HUES6 (cell line): ENCODE measurements at regions not wholly inside any gene's neighbourhood (a gene's known extent, or its start where the extent isn't known, plus 50 kb on each side); places are given as distances from the start of the nearest gene placed in this dataset.

Experiments used
- H3K27ac ChIP-seq: 2 replicates; pipeline ENCODE4 v1.7.0; 2013; ENCODE audit warnings: low read depth, mild to moderate bottlenecking, low read length, inconsistent platforms
- H3K27me3 ChIP-seq: 2 replicates; pipeline ENCODE4 v1.6.1; 2013; ENCODE audit warnings: low read length; ENCODE audit not compliant: control insufficient read depth, insufficient read depth
- H3K36me3 ChIP-seq: 2 replicates; pipeline ENCODE4 v1.6.1; 2013; ENCODE audit warnings: low read length; ENCODE audit not compliant: control insufficient read depth, insufficient read depth
- H3K4me1 ChIP-seq: 2 replicates; pipeline ENCODE4 v1.6.1; 2013; ENCODE audit warnings: low read length; ENCODE audit not compliant: control insufficient read depth, insufficient read depth
- H3K4me3 ChIP-seq: 2 replicates; pipeline ENCODE4 v1.5.1; 2013; ENCODE audit warnings: low read depth, low read length
- H3K9ac ChIP-seq: one replicate; pipeline ENCODE4 v1.6.1; 2013; ENCODE audit warnings: mild to moderate bottlenecking, low read length
- H3K9me3 ChIP-seq: 2 replicates; pipeline ENCODE4 v1.6.1; 2013; ENCODE audit warnings: low read depth, low read length; ENCODE audit not compliant: control insufficient read depth, insufficient read depth

DNA sequence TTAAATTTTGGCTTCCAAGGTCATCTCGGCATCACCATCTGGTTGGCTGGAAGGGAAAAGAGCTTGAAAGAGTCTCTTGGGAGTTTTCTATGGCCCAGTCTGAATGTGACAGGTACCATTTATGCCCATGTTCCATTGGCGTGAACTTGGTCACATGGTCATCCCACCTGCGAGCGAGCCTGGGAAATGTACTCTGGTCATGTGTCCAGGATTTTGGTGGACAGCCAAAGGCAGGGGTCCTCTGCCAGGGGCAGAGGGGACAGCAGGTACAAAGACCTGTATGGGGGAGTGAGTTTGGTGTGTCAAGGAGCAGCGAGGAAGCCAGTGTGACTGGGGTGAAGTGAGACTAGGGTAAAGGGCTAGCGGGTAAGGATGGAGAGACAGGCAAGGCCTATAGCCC is 112.6 kb downstream of the CDC5L start:
- Histone ChIP-seq H3K9ac (no peak overlapping the region), H3K4me1 (peaks cover 9% of the 10 kb centered on the region), H3K36me3 (no peaks in the 10 kb centered on the region), H3K4me3 (no peak overlapping the region), H3K27me3 (no peaks in the 10 kb centered on the region), H3K27ac (no peak overlapping the region), H3K9me3 (peaks cover 4% of the 10 kb centered on the region; the same call in 1 of the 2 replicates)

DNA sequence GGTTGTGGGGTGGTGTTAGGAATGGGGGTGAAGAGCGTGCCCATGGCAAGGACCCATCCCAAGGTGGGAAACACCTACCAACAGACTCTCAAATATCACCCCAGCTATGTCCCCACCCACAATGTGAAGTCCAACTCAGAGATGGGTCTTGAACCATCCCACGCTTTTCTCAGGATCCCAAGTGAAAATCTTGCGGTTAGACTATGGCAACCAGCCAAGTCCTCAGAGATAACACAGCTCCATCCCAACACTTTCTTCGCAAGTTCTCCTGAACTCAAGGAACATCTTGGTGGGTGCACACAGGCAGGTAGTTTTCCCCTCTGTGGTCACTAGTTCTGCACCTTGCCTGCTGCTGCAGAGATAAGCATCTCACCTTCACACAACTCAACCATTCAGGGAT is 116.0 kb downstream of the CDC5L start:
- Histone ChIP-seq H3K27me3 (no peaks in the 10 kb centered on the region), H3K4me3 (no peak overlapping the region), H3K9me3 (peaks cover 4% of the 10 kb centered on the region; the same call in 1 of the 2 replicates), H3K4me1 (peaks cover 9% of the 10 kb centered on the region), H3K27ac (no peak overlapping the region), H3K9ac (no peak overlapping the region), H3K36me3 (no peaks in the 10 kb centered on the region)

GRCh38 chr6:44504301-44504791 is 116.8 kb downstream of the CDC5L start:
- H3K4me1 ChIP-seq, result peaks cover 5% of the 10 kb centered on the region; the same call in 1 of the 2 replicates
- H3K9ac ChIP-seq, result no peak overlapping the region
- no peaks in the 10 kb centered on the region for H3K36me3 ChIP-seq
- no peak overlapping the region for H3K27ac ChIP-seq
- no peaks in the 10 kb centered on the region for H3K27me3 ChIP-seq
- no peak overlapping the region for H3K4me3 ChIP-seq
- H3K9me3 ChIP-seq, result peaks cover 4% of the 10 kb centered on the region; the same call in 1 of the 2 replicates

- H3K4me1 ChIP-seq, result no peaks in the 10 kb centered on the region
- no peak overlapping the region for H3K4me3 ChIP-seq
- H3K9ac ChIP-seq, result no peak overlapping the region
- no peaks in the 10 kb centered on the region for H3K27me3 ChIP-seq
- no peak overlapping the region for H3K27ac ChIP-seq
- H3K36me3 ChIP-seq, result no peaks in the 10 kb centered on the region
- peaks cover 3% of the 10 kb centered on the region; the same call in 1 of the 2 replicates for H3K9me3 ChIP-seq
Measured at GRCh38 chr6:44505751-44506150, 118.2 kb downstream of the CDC5L start.

GRCh38 chr6:44507014-44507413 is 119.5 kb downstream of the CDC5L start:
- no peaks in the 10 kb centered on the region for H3K36me3 ChIP-seq
- H3K27me3 ChIP-seq, result no peaks in the 10 kb centered on the region
- H3K4me1 ChIP-seq, result no peaks in the 10 kb centered on the region
- H3K9ac ChIP-seq, result no peak overlapping the region
- no peak overlapping the region for H3K4me3 ChIP-seq
- no peaks in the 10 kb centered on the region for H3K9me3 ChIP-seq
- H3K27ac ChIP-seq, result no peak overlapping the region

GRCh38 chr6:44508646-44509045 is 121.1 kb downstream of the CDC5L start:
- Histone ChIP-seq H3K27me3 (no peaks in the 10 kb centered on the region), H3K4me3 (no peak overlapping the region), H3K36me3 (no peaks in the 10 kb centered on the region), H3K27ac (no peak overlapping the region), H3K9me3 (no peaks in the 10 kb centered on the region), H3K4me1 (no peaks in the 10 kb centered on the region), H3K9ac (no peak overlapping the region)

DNA sequence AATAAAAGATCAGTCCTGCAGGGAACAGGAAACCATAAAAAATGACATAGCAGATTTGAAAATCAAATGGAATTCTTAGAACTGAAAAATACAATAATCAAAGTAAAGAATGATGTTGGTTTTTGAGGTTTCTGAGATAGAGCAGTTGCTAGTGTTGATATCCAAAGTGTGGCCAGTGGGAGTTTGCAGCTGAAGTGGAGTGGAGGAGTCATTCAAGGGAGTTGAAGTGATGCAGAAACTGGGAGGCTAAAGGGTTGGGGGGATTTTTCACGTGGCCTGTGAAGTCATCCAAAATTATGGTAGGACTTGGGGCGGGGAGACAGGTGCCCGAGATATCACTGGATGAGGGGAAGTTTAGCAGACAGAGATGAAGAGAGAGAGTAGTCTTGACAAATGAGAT is 123.6 kb downstream of the CDC5L start:
- Histone ChIP-seq H3K27ac (no peak overlapping the region), H3K9ac (no peak overlapping the region), H3K4me1 (no peaks in the 10 kb centered on the region), H3K36me3 (no peaks in the 10 kb centered on the region), H3K4me3 (no peak overlapping the region), H3K9me3 (no peaks in the 10 kb centered on the region), H3K27me3 (no peaks in the 10 kb centered on the region)

DNA sequence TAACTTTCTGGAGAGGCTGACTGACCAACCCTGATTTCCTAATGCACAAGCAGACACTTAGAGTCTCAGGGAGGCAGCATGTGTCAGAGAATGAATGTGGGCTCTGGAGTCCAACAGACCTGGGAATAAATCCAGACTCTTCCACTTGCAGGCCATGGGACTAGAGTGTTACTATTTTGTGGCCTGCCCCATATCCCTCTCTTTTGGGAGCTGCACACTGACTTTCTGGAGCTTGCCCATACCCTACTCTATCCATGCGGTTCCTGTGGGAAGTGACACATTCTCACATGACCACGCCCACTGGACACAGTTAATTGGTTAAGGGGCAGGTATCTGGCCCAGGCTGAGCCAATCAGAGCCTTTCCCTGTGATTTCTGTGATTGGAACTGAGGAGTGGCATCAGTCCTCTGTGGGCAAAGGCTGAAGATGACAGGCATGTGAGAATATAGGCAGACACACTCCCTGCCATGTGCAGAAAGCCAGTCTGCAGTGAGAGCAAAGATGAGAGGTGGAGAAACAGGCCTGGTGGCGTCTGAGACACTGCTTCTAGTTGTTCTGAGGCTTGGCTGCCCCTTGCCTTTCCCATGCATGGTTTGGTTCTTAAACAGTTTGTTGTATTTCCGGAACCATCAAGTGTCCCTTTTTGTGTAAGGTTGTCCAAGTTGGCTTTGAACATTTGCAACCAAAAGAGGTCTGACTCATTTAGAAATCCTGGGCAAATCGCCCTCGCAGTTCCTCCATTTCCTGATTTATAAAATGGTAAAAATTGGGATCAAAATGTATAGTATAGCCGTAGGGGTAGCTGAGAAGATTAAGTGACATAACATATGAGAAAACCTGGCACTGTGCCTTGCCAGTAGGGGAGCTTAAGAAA is 125.6 kb downstream of the CDC5L start:
- no peak overlapping the region for H3K9ac ChIP-seq
- no peak overlapping the region for H3K27ac ChIP-seq
- H3K4me1 ChIP-seq, result no peaks in the 10 kb centered on the region
- H3K27me3 ChIP-seq, result no peaks in the 10 kb centered on the region
- H3K9me3 ChIP-seq, result peaks cover 3% of the 10 kb centered on the region; the same call in 1 of the 2 replicates
- no peaks in the 10 kb centered on the region for H3K36me3 ChIP-seq
- no peak overlapping the region for H3K4me3 ChIP-seq

GRCh38 chr6:44514085-44514484 is 126.6 kb downstream of the CDC5L start:
- H3K27me3 ChIP-seq, result no peaks in the 10 kb centered on the region

DNA sequence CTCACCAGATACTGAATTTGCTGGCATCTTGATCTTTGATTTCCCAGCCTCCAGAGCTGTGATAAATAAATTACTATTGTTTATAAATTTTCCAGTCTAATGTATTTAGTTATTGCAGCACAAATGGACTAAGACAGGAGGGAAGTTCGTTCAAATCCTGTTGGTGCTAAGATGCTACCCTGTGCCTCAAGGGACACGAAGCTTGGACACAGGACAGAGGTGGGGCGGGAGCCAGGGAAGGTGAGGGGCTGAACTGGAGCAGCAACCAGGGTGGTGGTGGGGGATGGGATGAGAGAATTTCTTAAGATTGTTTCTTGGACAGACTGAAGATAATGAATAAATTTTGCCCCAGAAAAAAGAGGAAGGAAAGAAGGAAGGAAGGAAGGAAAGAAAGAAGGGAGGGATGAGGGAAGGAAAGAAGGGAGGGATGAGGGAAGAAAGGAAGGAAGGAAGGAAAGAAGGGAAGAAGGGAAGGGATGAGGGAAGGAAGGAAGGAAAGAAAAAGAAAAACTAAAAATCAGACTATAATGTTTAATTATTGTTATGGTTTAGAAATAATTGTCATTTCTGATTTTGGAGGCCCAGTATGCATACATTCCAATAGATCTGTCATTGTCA is 127.2 kb downstream of the CDC5L start:
- H3K9me3 ChIP-seq, result peaks cover 3% of the 10 kb centered on the region; the same call in 1 of the 2 replicates
- H3K27ac ChIP-seq, result no peak overlapping the region
- H3K9ac ChIP-seq, result no peak overlapping the region
- H3K36me3 ChIP-seq, result no peaks in the 10 kb centered on the region
- no peaks in the 10 kb centered on the region for H3K27me3 ChIP-seq
- H3K4me3 ChIP-seq, result no peak overlapping the region
- no peaks in the 10 kb centered on the region for H3K4me1 ChIP-seq

More at GRCh38 chr6:44514085-44514484, 126.6 kb downstream of the CDC5L start:
- Histone ChIP-seq H3K4me3 (no peak overlapping the region), H3K27ac (no peak overlapping the region), H3K9ac (no peak overlapping the region), H3K4me1 (no peaks in the 10 kb centered on the region), H3K36me3 (no peaks in the 10 kb centered on the region), H3K9me3 (peaks cover 3% of the 10 kb centered on the region; the same call in 1 of the 2 replicates)

DNA sequence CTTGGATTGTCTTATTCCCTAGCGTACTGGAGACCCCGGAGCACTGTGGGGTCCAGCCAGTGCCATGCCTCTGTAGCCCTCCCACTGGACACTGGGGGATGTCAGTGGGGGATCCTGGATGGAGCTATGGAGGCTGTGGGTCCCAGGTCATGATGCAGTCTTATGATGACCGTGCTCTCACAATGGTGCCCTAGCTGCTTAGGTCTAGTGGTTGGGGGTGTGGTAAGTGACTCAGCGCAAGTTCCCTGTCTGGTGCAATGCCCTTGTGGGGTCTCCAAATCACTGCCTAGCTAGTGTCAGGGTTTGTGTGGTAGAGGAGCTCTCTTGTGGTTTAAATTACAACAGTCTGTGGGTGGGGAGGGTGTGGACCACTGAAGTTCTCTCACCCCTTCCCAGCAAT is 135.4 kb downstream of the CDC5L start:
- no peak overlapping the region for H3K4me3 ChIP-seq
- peaks cover 3% of the 10 kb centered on the region; the same call in 1 of the 2 replicates for H3K4me1 ChIP-seq
- H3K36me3 ChIP-seq, result no peaks in the 10 kb centered on the region
- no peak overlapping the region for H3K9ac ChIP-seq
- H3K27me3 ChIP-seq, result no peaks in the 10 kb centered on the region
- no peak overlapping the region for H3K27ac ChIP-seq
- H3K9me3 ChIP-seq, result no peaks in the 10 kb centered on the region; the same call in 1 of the 2 replicates
